Natural killer cell treated with Interleukin-12 subunit alpha and Interleukin-12 subunit beta and Interleukin-15 and Interleukin-18, amount 100 ng/mL, for 72 hours (primary cell): ENCODE measurements at regions not wholly inside any gene's neighbourhood (a gene's known extent, or its start where the extent isn't known, plus 50 kb on each side); places are given as distances from the start of the nearest gene placed in this dataset.

Experiments used
- ATAC-seq, 2 donors: fragments of 150-1000 bp; cut with Tn5 transposase in 1 of 2; sonication (Bioruptor Pico), chemical (Tn5 transposase) in 1 of 2; 2 replicates each; pipeline ENCODE4 v1.10.0; 2021
- DNase-seq: peaks from one replicate; pipeline ENCODE4 v3.0.0; 2022; ENCODE audit warnings: low spot score
- H3K27ac Mint-ChIP-seq, 2 donors: 1 replicate in 1 of 2; 2 replicates in 1 of 2; pipeline ENCODE4 v1.8.0; 2022; ENCODE audit warnings: mixed read lengths in 2 of 2, mild to moderate bottlenecking in 1 of 2, moderate library complexity in 1 of 2
- H3K27me3 Mint-ChIP-seq, 2 donors: 1 replicate in 1 of 2; 2 replicates in 1 of 2; pipeline ENCODE4 v1.8.0; 2022; ENCODE audit warnings: mixed read lengths in 2 of 2
- H3K36me3 Mint-ChIP-seq: one replicate; pipeline ENCODE4 v1.8.0; 2022; ENCODE audit warnings: mixed read lengths
- H3K4me1 Mint-ChIP-seq, 2 donors: 1 replicate in 1 of 2; 2 replicates in 1 of 2; pipeline ENCODE4 v1.8.0; 2022; ENCODE audit warnings: low read depth in 2 of 2, mixed read lengths in 2 of 2, mild to moderate bottlenecking in 1 of 2
- H3K4me3 Mint-ChIP-seq: one replicate; pipeline ENCODE4 v1.8.0; 2022; ENCODE audit warnings: mixed read lengths
- H3K9me3 Mint-ChIP-seq: 2 replicates; pipeline ENCODE4 v1.8.0; 2022; ENCODE audit warnings: mixed read lengths

GRCh38 chr7:106402898-106403297 lies 118.1 kb upstream of the NAMPT start:
- Mint-ChIP-seq H3K27ac (no peak overlapping the region), H3K4me1 (peaks cover 7 to 16% of the 10 kb centered on the region in 2 donors), H3K36me3 (peaks cover 12% of the 10 kb centered on the region), H3K27me3 (peaks cover 35 to 40% of the 10 kb centered on the region in 2 donors), H3K9me3 (peaks cover 10% of the 10 kb centered on the region), H3K4me3 (no peak overlapping the region)
- no peak for DNase-seq
- no peak for ATAC-seq

GRCh38 chr7:106400923-106401322 lies 116.1 kb upstream of the NAMPT start:
- no peak for DNase-seq
- Mint-ChIP-seq H3K9me3 (peaks cover 10% of the 10 kb centered on the region), H3K4me1 (peaks cover 5 to 7% of the 10 kb centered on the region in 2 donors), H3K27me3 (peaks cover 36 to 57% of the 10 kb centered on the region in 2 donors), H3K4me3 (no peak overlapping the region), H3K27ac (no peak overlapping the region), H3K36me3 (peaks cover 12% of the 10 kb centered on the region)
- ATAC-seq: no peak

- Mint-ChIP-seq H3K27me3 (peaks cover 40 to 72% of the 10 kb centered on the region in 2 donors), H3K27ac (no peak overlapping the region), H3K9me3 (peaks cover 10% of the 10 kb centered on the region), H3K4me3 (no peak overlapping the region), H3K4me1 (peaks cover 0 to 6% of the 10 kb centered on the region in 2 donors), H3K36me3 (peaks cover 11% of the 10 kb centered on the region)
- ATAC-seq: no peak
- no peak for DNase-seq
These were observed 114.0 kb upstream of the NAMPT start for GRCh38 chr7:106398786-106399185.

- DNase-seq (no peak), ATAC-seq (no peak)
- peaks cover 4% of the 10 kb centered on the region for H3K36me3 Mint-ChIP-seq
- H3K27ac Mint-ChIP-seq: peak overlapping the region in 1 of 2 donors; percentile 24
- peaks cover 6% of the 10 kb centered on the region for H3K9me3 Mint-ChIP-seq
- no peak overlapping the region for H3K4me3 Mint-ChIP-seq
- peaks cover 34 to 65% of the 10 kb centered on the region in 2 donors for H3K27me3 Mint-ChIP-seq
- peaks cover 0 to 6% of the 10 kb centered on the region in 2 donors for H3K4me1 Mint-ChIP-seq
These were observed 113.2 kb upstream of the NAMPT start for GRCh38 chr7:106397994-106398393.

GRCh38 chr7:106394526-106394925 lies 109.7 kb upstream of the NAMPT start:
- Mint-ChIP-seq H3K36me3 (peaks cover 4% of the 10 kb centered on the region), H3K27ac (no peak overlapping the region), H3K27me3 (peaks cover 31 to 48% of the 10 kb centered on the region in 2 donors), H3K9me3 (peaks cover 5% of the 10 kb centered on the region), H3K4me3 (no peak overlapping the region), H3K4me1 (peaks cover 0 to 6% of the 10 kb centered on the region in 2 donors)
- DNase-seq: no peak
- no peak for ATAC-seq

GRCh38 chr7:106393564-106394251 lies 108.9 kb upstream of the NAMPT start:
- no peak overlapping the region for H3K27ac Mint-ChIP-seq

GRCh38 chr7:106392590-106392989 lies 107.8 kb upstream of the NAMPT start:
- Mint-ChIP-seq H3K36me3 (peaks cover 4% of the 10 kb centered on the region), H3K9me3 (no peaks in the 10 kb centered on the region), H3K4me1 (peaks cover 0 to 6% of the 10 kb centered on the region in 2 donors), H3K27ac (no peak overlapping the region), H3K27me3 (peaks cover 18 to 34% of the 10 kb centered on the region in 2 donors), H3K4me3 (no peak overlapping the region)
- DNase-seq: no peak
- no peak for ATAC-seq

More at GRCh38 chr7:106393564-106394251, 108.9 kb upstream of the NAMPT start:
- ATAC-seq (no peak), DNase-seq (no peak)
- no peaks in the 10 kb centered on the region for H3K9me3 Mint-ChIP-seq
- peaks cover 24 to 40% of the 10 kb centered on the region in 2 donors for H3K27me3 Mint-ChIP-seq
- no peak overlapping the region for H3K4me3 Mint-ChIP-seq
- peaks cover 0 to 6% of the 10 kb centered on the region in 2 donors for H3K4me1 Mint-ChIP-seq
- peaks cover 4% of the 10 kb centered on the region for H3K36me3 Mint-ChIP-seq

- H3K4me3 Mint-ChIP-seq: no peak overlapping the region
- no peak for DNase-seq
- peaks cover 0 to 6% of the 10 kb centered on the region in 2 donors for H3K4me1 Mint-ChIP-seq
- ATAC-seq: no peak
- H3K27me3 Mint-ChIP-seq: peaks cover 21 to 30% of the 10 kb centered on the region in 2 donors
- H3K36me3 Mint-ChIP-seq: peaks cover 4% of the 10 kb centered on the region
- no peaks in the 10 kb centered on the region for H3K9me3 Mint-ChIP-seq
- no peak overlapping the region for H3K27ac Mint-ChIP-seq
These were observed 107.4 kb upstream of the NAMPT start for GRCh38 chr7:106392144-106392543.

GRCh38 chr7:106386958-106387357 lies 102.2 kb upstream of the NAMPT start:
- H3K4me3 Mint-ChIP-seq: no peak overlapping the region
- H3K4me1 Mint-ChIP-seq: no peaks in the 10 kb centered on the region
- H3K27ac Mint-ChIP-seq: peak overlapping the region in 1 of 2 donors; percentile 50
- H3K9me3 Mint-ChIP-seq: no peaks in the 10 kb centered on the region
- H3K27me3 Mint-ChIP-seq: peaks cover 0 to 22% of the 10 kb centered on the region in 2 donors
- ATAC-seq (peak in 1 of 2 donors; percentile 53), DNase-seq (no peak)
- H3K36me3 Mint-ChIP-seq: no peaks in the 10 kb centered on the region

- no peaks in the 10 kb centered on the region for H3K9me3 Mint-ChIP-seq
- H3K27ac Mint-ChIP-seq: peak overlapping the region in 1 of 2 donors; percentile 24
- no peak overlapping the region for H3K4me3 Mint-ChIP-seq
- H3K4me1 Mint-ChIP-seq: no peaks in the 10 kb centered on the region
- ATAC-seq (no peak), DNase-seq (no peak)
- no peaks in the 10 kb centered on the region for H3K36me3 Mint-ChIP-seq
- peaks cover 0 to 27% of the 10 kb centered on the region in 2 donors for H3K27me3 Mint-ChIP-seq
These were observed 99.6 kb upstream of the NAMPT start for GRCh38 chr7:106384373-106384772.

- H3K36me3 Mint-ChIP-seq: no peaks in the 10 kb centered on the region
- peaks cover 0 to 27% of the 10 kb centered on the region in 2 donors for H3K27me3 Mint-ChIP-seq
- no peak overlapping the region for H3K4me3 Mint-ChIP-seq
- DNase-seq (no peak), ATAC-seq (no peak)
- no peak overlapping the region for H3K27ac Mint-ChIP-seq
- no peaks in the 10 kb centered on the region for H3K9me3 Mint-ChIP-seq
- H3K4me1 Mint-ChIP-seq: peaks cover under 1 to 2% of the 10 kb centered on the region in 2 donors
These were observed 98.1 kb upstream of the NAMPT start for GRCh38 chr7:106382929-106383328.

- no peaks in the 10 kb centered on the region for H3K36me3 Mint-ChIP-seq
- DNase-seq (no peak), ATAC-seq (no peak)
- H3K9me3 Mint-ChIP-seq: no peaks in the 10 kb centered on the region
- H3K27me3 Mint-ChIP-seq: peaks cover 0 to 25% of the 10 kb centered on the region in 2 donors
- H3K4me1 Mint-ChIP-seq: peaks cover 6% of the 10 kb centered on the region in 2 donors
- no peak overlapping the region for H3K27ac Mint-ChIP-seq
- H3K4me3 Mint-ChIP-seq: no peak overlapping the region
These were observed 97.3 kb upstream of the NAMPT start for GRCh38 chr7:106382129-106382528.

GRCh38 chr7:106381252-106381651 lies 96.5 kb upstream of the NAMPT start:
- H3K4me1 Mint-ChIP-seq: peaks cover 6% of the 10 kb centered on the region in 2 donors
- H3K27me3 Mint-ChIP-seq: peaks cover 0 to 25% of the 10 kb centered on the region in 2 donors
- ATAC-seq: no peak
- H3K4me3 Mint-ChIP-seq: no peak overlapping the region
- no peak for DNase-seq
- no peaks in the 10 kb centered on the region for H3K9me3 Mint-ChIP-seq
- no peak overlapping the region for H3K27ac Mint-ChIP-seq
- H3K36me3 Mint-ChIP-seq: no peaks in the 10 kb centered on the region

- H3K9me3 Mint-ChIP-seq: no peaks in the 10 kb centered on the region
- no peaks in the 10 kb centered on the region for H3K36me3 Mint-ChIP-seq
- no peak for DNase-seq
- H3K4me3 Mint-ChIP-seq: no peak overlapping the region
- H3K27me3 Mint-ChIP-seq: peaks cover 0 to 15% of the 10 kb centered on the region in 2 donors
- peak; percentile 11 to 51 for ATAC-seq
- H3K27ac Mint-ChIP-seq: no peak overlapping the region
- peaks cover 6 to 8% of the 10 kb centered on the region in 2 donors for H3K4me1 Mint-ChIP-seq
These were observed 93.1 kb upstream of the NAMPT start for GRCh38 chr7:106377847-106378361.
